ENCODE measurements at regions not wholly inside any gene's neighbourhood (a gene's known extent, or its start where the extent isn't known, plus 50 kb on each side); places are given as distances from the start of the nearest gene placed in this dataset.
"Not testable (repeated sequence)": the region's sequence is repeated elsewhere in the genome, so short reads cannot be mapped to it uniquely, and the experiment has no call there.

GRCh38 chr1:148679050-148679786 lies 69.4 kb upstream of the NUDT4B start:
- DNase-seq, result peak; percentile 31

DNA sequence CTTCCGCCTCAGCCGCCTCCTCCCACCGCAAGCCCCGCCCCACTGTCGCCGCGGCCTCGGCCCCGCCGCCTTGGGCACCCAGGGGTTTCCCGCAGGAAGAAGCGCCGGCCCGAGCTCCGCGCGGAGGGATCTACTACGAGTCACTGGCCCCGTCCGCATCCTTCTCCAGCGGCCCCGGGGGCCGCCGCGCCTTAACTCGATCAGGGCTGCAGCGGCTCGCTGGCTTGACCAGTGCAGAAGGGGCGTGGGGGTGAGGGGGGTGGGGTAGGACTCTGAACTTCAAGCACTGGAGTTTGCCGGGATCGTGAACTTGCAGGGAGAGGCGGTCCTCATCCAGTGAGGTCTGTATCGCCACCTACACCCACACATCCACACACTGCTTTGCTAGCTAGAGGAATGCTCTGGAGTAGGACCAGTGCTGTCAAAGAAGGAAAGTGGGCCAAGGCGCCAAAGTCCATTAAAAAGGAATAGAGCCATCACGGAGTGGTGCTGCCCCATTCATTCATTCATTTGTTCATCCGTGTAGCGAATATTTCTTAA lies 68.7 kb upstream of the NUDT4B start:
- DNase-seq, result not testable (repeated sequence)

DNA sequence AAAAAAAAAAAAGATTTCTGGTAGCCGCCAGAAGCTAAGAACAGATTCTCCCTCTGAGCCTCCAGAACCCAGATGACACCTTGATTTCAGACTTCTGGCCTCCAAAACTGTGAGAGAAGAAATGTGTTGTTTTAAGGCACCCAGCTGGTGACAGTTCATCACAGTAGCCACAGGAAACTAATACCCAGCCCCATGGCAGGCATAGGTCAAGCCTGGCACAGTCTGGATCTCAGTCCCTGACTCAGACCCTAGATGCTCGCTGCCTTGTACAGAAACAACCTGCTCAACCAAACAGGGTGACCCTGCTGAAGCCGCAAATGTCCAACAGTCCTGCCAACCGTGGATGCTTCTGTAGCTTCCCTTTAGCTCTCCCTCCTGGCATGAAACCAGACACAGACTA lies 61.8 kb upstream of the NUDT4B start:
- DNase-seq, result not testable (repeated sequence)

DNA sequence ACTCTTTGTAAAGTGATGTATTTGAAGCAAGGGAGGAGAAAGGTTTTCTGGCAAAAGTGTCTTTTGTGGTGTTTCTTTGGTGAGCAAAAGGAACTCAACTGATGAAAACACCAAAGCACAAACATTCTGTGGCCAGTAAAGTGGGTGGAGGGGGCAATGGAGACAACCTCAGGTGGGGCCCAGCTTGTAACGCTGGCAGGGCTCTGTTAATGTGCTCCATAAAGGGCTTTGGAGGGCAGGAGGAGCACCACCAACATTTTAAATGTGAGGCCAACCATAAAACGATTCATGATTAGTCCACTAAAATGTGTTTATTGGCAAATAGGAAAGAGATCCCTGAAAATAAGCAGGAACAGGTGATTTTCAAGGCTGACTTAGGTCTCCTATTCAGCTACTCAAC lies 61.2 kb upstream of the NUDT4B start:
- not testable (repeated sequence) for DNase-seq
